GM21786 (cell line): ENCODE measurements at regions not wholly inside any gene's neighbourhood (a gene's known extent, or its start where the extent isn't known, plus 50 kb on each side); places are given as distances from the start of the nearest gene placed in this dataset.

ENCODE experiments used
- ATAC-seq: cut with Tn5 transposase; IDR thresholded peaks from one replicate; pipeline ENCODE4 v1.9.1; 2021; ENCODE audit not compliant: unreplicated experiment

- ATAC-seq = no peak
These were observed 645.6 kb downstream of the GALR1 start for GRCh38 chr18:77895250-77895649.

- no peak for ATAC-seq
These were observed 647.1 kb downstream of the GALR1 start for GRCh38 chr18:77896586-77897252.

- no peak for ATAC-seq
These were observed 648.0 kb downstream of the GALR1 start for GRCh38 chr18:77897606-77898005.

GRCh38 chr18:77899972-77900754 is 650.5 kb downstream of the GALR1 start:
- peak; percentile 98 for ATAC-seq

GRCh38 chr18:77905011-77905410 is 655.4 kb downstream of the GALR1 start:
- ATAC-seq = no peak

GRCh38 chr18:77905449-77906055 is 655.9 kb downstream of the GALR1 start:
- no peak for ATAC-seq

GRCh38 chr18:77906103-77906892 is 656.6 kb downstream of the GALR1 start:
- ATAC-seq = no peak

GRCh38 chr18:77910347-77910746 is 660.7 kb downstream of the GALR1 start:
- no peak for ATAC-seq

GRCh38 chr18:77911971-77912605 is 662.4 kb downstream of the GALR1 start:
- no peak for ATAC-seq

GRCh38 chr18:77918730-77919129 is 669.1 kb downstream of the GALR1 start:
- no peak for ATAC-seq

- no peak for ATAC-seq
These were observed 670.3 kb downstream of the GALR1 start for GRCh38 chr18:77919923-77920322.

- ATAC-seq = no peak
These were observed 685.7 kb downstream of the GALR1 start for GRCh38 chr18:77935342-77935741.

GRCh38 chr18:77940566-77940965 is 690.9 kb downstream of the GALR1 start:
- ATAC-seq = no peak

GRCh38 chr18:77944533-77944932 is 694.9 kb downstream of the GALR1 start:
- ATAC-seq = no peak

GRCh38 chr18:77948567-77948966 is 698.9 kb downstream of the GALR1 start:
- ATAC-seq = no peak

- ATAC-seq = no peak
These were observed 699.8 kb downstream of the GALR1 start for GRCh38 chr18:77949355-77949973.

- no peak for ATAC-seq
These were observed 709.6 kb downstream of the GALR1 start for GRCh38 chr18:77959248-77959647.

- no peak for ATAC-seq
These were observed 711.3 kb downstream of the GALR1 start for GRCh38 chr18:77960791-77961410.

- ATAC-seq = no peak
These were observed 717.4 kb downstream of the GALR1 start for GRCh38 chr18:77967071-77967470.

- ATAC-seq = no peak
These were observed 718.1 kb downstream of the GALR1 start for GRCh38 chr18:77967791-77968190.
